H1 (cell line): ENCODE measurements at regions not wholly inside any gene's neighbourhood (a gene's known extent, or its start where the extent isn't known, plus 50 kb on each side); places are given as distances from the start of the nearest gene placed in this dataset.

Experiments
- CTCF ChIA-PET: fragments of 300-600 bp; sonication (Branson Sonifier 250); formaldehyde crosslinking; loops from one replicate; lab custom pipeline; 2021; ENCODE audit not compliant: partially characterized antibody; lab: Charles Lee
- POLR2A ChIA-PET: fragments of 300-600 bp; sonication (Branson Sonifier 250); formaldehyde crosslinking; loops from one replicate; lab custom pipeline; 2021; ENCODE audit warnings: inconsistent platforms; ENCODE audit not compliant: partially characterized antibody; lab: Charles Lee
- DNase-seq, 2 experiments: peaks; one replicate each; pipeline versions ENCODE4 v3.0.0 to v3.0.0-alpha.2; 2010 to 2022; ENCODE audit warnings: low spot score in 2 of 2, low read depth in 1 of 2, mixed read lengths in 1 of 2
- FAIRE-seq: peaks from 2 replicates; lab custom pipeline; 2011; peaks lifted over from hg19 to GRCh38; lab: Jason Lieb, UNC
- H2AFZ ChIP-seq: 2 replicates; pipeline ENCODE4 v1.8.1; 2012; ENCODE audit warnings: low read length, inconsistent platforms
- H2AK5ac ChIP-seq: 2 replicates; pipeline ENCODE4 v1.6.1; 2013; ENCODE audit warnings: low read depth, low read length
- H2BK120ac ChIP-seq: replicated peaks from 2 replicates; pipeline ENCODE3; 2013; ENCODE audit warnings: low read depth, low read length, inconsistent platforms
- H2BK12ac ChIP-seq: 2 replicates; pipeline ENCODE4 v1.6.1; 2013; ENCODE audit warnings: low read depth, low read length
- H2BK15ac ChIP-seq: 2 replicates; pipeline ENCODE4 v1.6.1; 2013; ENCODE audit warnings: low read length
- H2BK20ac ChIP-seq: 2 replicates; pipeline ENCODE4 v1.6.1; 2013; ENCODE audit warnings: low read length
- H2BK5ac ChIP-seq: 2 replicates; pipeline ENCODE4 v1.6.1; 2013; ENCODE audit warnings: low read depth, low read length
- H3K14ac ChIP-seq: 2 replicates; pipeline ENCODE4 v1.6.1; 2013; ENCODE audit warnings: inconsistent platforms; ENCODE audit not compliant: insufficient read length
- H3K18ac ChIP-seq: 2 replicates; pipeline ENCODE4 v1.6.1; 2013; ENCODE audit warnings: low read length; ENCODE audit errors: extremely low read depth
- H3K23ac ChIP-seq: 2 replicates; pipeline ENCODE4 v1.6.1; 2013; ENCODE audit warnings: inconsistent platforms; ENCODE audit not compliant: insufficient read length
- H3K23me2 ChIP-seq: 2 replicates; pipeline ENCODE4 v1.6.1; 2013; ENCODE audit warnings: low read depth, low read length
- H3K27ac ChIP-seq: 2 replicates; pipeline ENCODE4 v1.6.1; 2011; ENCODE audit warnings: low read depth, low read length, inconsistent platforms
- H3K27me3 ChIP-seq, 4 experiments: replicated peaks in 1 of 4; 1 replicate in 1 of 4; 2 replicates in 3 of 4; pipeline versions ENCODE4 v1.6.1 to v1.8.1; 2011 to 2013; ENCODE audit warnings: low read length in 3 of 4, mild to moderate bottlenecking in 3 of 4, inconsistent platforms in 2 of 4, mixed read lengths in 2 of 4, moderate library complexity in 1 of 4; ENCODE audit not compliant: control insufficient read depth in 3 of 4, insufficient read depth in 3 of 4; ENCODE audit errors: extremely low read depth in 1 of 4
- H3K36me3 ChIP-seq, 4 experiments: 2 replicates each; pipeline versions ENCODE4 v1.6.1 to v1.8.1; 2011 to 2013; ENCODE audit warnings: mild to moderate bottlenecking in 4 of 4, low read length in 3 of 4, moderate library complexity in 2 of 4, control low read depth in 1 of 4, inconsistent platforms in 1 of 4; ENCODE audit not compliant: insufficient read depth in 4 of 4, control insufficient read depth in 2 of 4
- H3K4ac ChIP-seq: replicated peaks from 2 replicates; pipeline ENCODE3; 2013; ENCODE audit warnings: low read length, low read depth, mixed read lengths, inconsistent platforms; ENCODE audit not compliant: insufficient read length
- H3K4me1 ChIP-seq, 4 experiments: replicated peaks in 1 of 4; 1 replicate in 1 of 4; 2 replicates in 3 of 4; pipeline versions ENCODE4 v1.6.1 to v1.8.1; 2011 to 2013; ENCODE audit warnings: low read length in 3 of 4, inconsistent platforms in 2 of 4, mixed read lengths in 1 of 4; ENCODE audit not compliant: insufficient read depth in 4 of 4, control insufficient read depth in 3 of 4
- H3K4me2 ChIP-seq, 2 experiments: 2 replicates each; pipeline versions ENCODE4 v1.6.1 to v1.8.1; 2011 to 2013; ENCODE audit warnings: low read depth in 2 of 2, low read length in 2 of 2, control low read depth in 1 of 2, inconsistent platforms in 1 of 2, mild to moderate bottlenecking in 1 of 2; ENCODE audit not compliant: insufficient read depth in 1 of 2
- H3K4me3 ChIP-seq, 4 experiments: fragments of 200-600, 300-600 bp in 1 of 4; sonication (generic), shearing (Covaris generic), sonication (Bioruptor Twin) in 1 of 4; 2 replicates each; pipeline versions ENCODE4 v1.5.1 to v1.8.1; 2011 to 2016; ENCODE audit warnings: low read length in 4 of 4, low read depth in 3 of 4, control low read depth in 2 of 4, inconsistent platforms in 2 of 4, mild to moderate bottlenecking in 2 of 4, mixed read lengths in 1 of 4, moderate library complexity in 1 of 4; ENCODE audit not compliant: insufficient read depth in 2 of 4; ENCODE audit errors: extremely low read depth in 1 of 4
- H3K56ac ChIP-seq: replicated peaks from 2 replicates; pipeline ENCODE3; 2013; ENCODE audit warnings: low read depth, mild to moderate bottlenecking, mixed read lengths, low read length, inconsistent platforms; ENCODE audit not compliant: insufficient read length
- H3K79me1 ChIP-seq: 2 replicates; pipeline ENCODE4 v1.6.1; 2013; ENCODE audit warnings: low read depth, low read length, control low read depth
- H3K79me2 ChIP-seq, 2 experiments: 2 replicates each; pipeline versions ENCODE4 v1.6.1 to v1.8.1; 2012 to 2013; ENCODE audit warnings: low read length in 2 of 2, mild to moderate bottlenecking in 2 of 2, inconsistent platforms in 1 of 2; ENCODE audit not compliant: insufficient read depth in 2 of 2, control insufficient read depth in 1 of 2
- H3K9ac ChIP-seq, 4 experiments: replicated peaks in 1 of 4; 1 replicate in 1 of 4; 2 replicates in 3 of 4; pipeline versions ENCODE4 v1.6.1 to v1.8.1; 2011 to 2013; ENCODE audit warnings: low read depth in 3 of 4, low read length in 3 of 4, control low read depth in 2 of 4, mild to moderate bottlenecking in 2 of 4, moderate library complexity in 2 of 4, inconsistent platforms in 1 of 4; ENCODE audit errors: extremely low read depth in 1 of 4
- H3K9me3 ChIP-seq, 2 experiments: 2 replicates each; pipeline versions ENCODE4 v1.6.1 to v1.8.1; 2012 to 2013; ENCODE audit warnings: mild to moderate bottlenecking in 2 of 2, moderate library complexity in 2 of 2, control low read depth in 1 of 2, inconsistent platforms in 1 of 2, low read depth in 1 of 2, low read length in 1 of 2, mixed read lengths in 1 of 2; ENCODE audit not compliant: insufficient read depth in 2 of 2
- H4K20me1 ChIP-seq, 2 experiments: replicated peaks in 1 of 2; 2 replicates each; pipeline versions ENCODE3 to v1.8.1; 2011 to 2013; ENCODE audit warnings: inconsistent platforms in 2 of 2, low read length in 2 of 2, mild to moderate bottlenecking in 1 of 2; ENCODE audit not compliant: insufficient read depth in 2 of 2, control insufficient read depth in 1 of 2
- H4K5ac ChIP-seq: 2 replicates; pipeline ENCODE4 v1.6.1; 2013; ENCODE audit warnings: low read length, low read depth, mixed read lengths, inconsistent platforms; ENCODE audit not compliant: insufficient read length
- H4K8ac ChIP-seq: 2 replicates; pipeline ENCODE4 v1.8.0; 2013; ENCODE audit warnings: mild to moderate bottlenecking, moderate library complexity, low read length, inconsistent platforms; ENCODE audit not compliant: insufficient read depth; ENCODE audit errors: extremely low read depth
- H4K91ac ChIP-seq: replicated peaks from 2 replicates; pipeline ENCODE3; 2013; ENCODE audit warnings: low read length, mixed read lengths, inconsistent platforms; ENCODE audit not compliant: insufficient read length
- ASH2L ChIP-seq: fragments of 200-600, 300-600 bp; sonication (generic); IDR thresholded peaks from one replicate; pipeline ENCODE4 v1.7.1; 2017; ENCODE audit warnings: low read length
- BCL11A ChIP-seq, 2 experiments: IDR thresholded peaks; one replicate each; pipeline ENCODE4 v1.6.1; 2011; ENCODE audit warnings: low read depth in 2 of 2, low read length in 2 of 2, mild to moderate bottlenecking in 2 of 2
- CHD1 ChIP-seq: IDR thresholded peaks from 2 replicates; pipeline ENCODE4 v1.6.1; 2012; ENCODE audit warnings: low read depth, low read length, improper control_type of control experiment
- CREB1 ChIP-seq: IDR thresholded peaks from 2 replicates; pipeline ENCODE4 v1.6.1; 2012; ENCODE audit warnings: inconsistent platforms
- EGR1 ChIP-seq: IDR thresholded peaks from 2 replicates; pipeline ENCODE4 v1.6.1; 2011; ENCODE audit warnings: low read depth, low read length, borderline replicate concordance
- GTF2F1 ChIP-seq: IDR thresholded peaks from 2 replicates; pipeline ENCODE4 v1.6.1; 2012; ENCODE audit warnings: low read depth, low read length, improper control_type of control experiment, borderline replicate concordance
- NANOG ChIP-seq: IDR thresholded peaks from 2 replicates; pipeline ENCODE4 v1.6.1; 2011; ENCODE audit warnings: low read length, low read depth, mild to moderate bottlenecking, inconsistent platforms; ENCODE audit not compliant: insufficient read depth, poor library complexity, severe bottlenecking
- SAP30 ChIP-seq: fragments of 300-600 bp; sonication (generic); IDR thresholded peaks from 2 replicates; pipeline ENCODE4 v1.7.1; 2012; ENCODE audit warnings: low read length, moderate library complexity, mild to moderate bottlenecking, inconsistent platforms; ENCODE audit not compliant: insufficient read depth, insufficient replicate concordance
- SP1 ChIP-seq: IDR thresholded peaks from 2 replicates; pipeline ENCODE4 v1.6.1; 2011; ENCODE audit warnings: low read depth, low read length
- TBP ChIP-seq: IDR thresholded peaks from 2 replicates; pipeline ENCODE4 v1.6.1; 2011; ENCODE audit warnings: low read depth, low read length, improper control_type of control experiment
- WGBS, 2 experiments: shearing (Covaris generic) in 1 of 2; methylation state at CpG; one replicate each; pipeline versions ENCODE4 v1.1.6 to v1.1.7; 2013 to 2015; ENCODE audit warnings: low lambda C conversion rate in 2 of 2, mixed read lengths in 2 of 2, inconsistent platforms in 1 of 2, low coverage in 1 of 2, missing lambda C conversion rate in 1 of 2; ENCODE audit not compliant: insufficient replicate concordance in 2 of 2, insufficient coverage in 1 of 2, insufficient read length in 1 of 2; ENCODE audit errors: extremely low coverage in 1 of 2, missing lambda C conversion rate in 1 of 2; 5-methylcytosine and 5-hydroxymethylcytosine counted together

GRCh38 chr4:181728305-181728966 is 514.8 kb upstream of the TENM3 start:
- no peaks in the 10 kb centered on the region for H3K79me2 ChIP-seq
- no peak overlapping the region for H3K4me2 ChIP-seq
- H3K27me3 ChIP-seq, result no peaks in the 10 kb centered on the region
- no peak overlapping the region for H2BK5ac ChIP-seq
- no peak overlapping the region for H3K56ac ChIP-seq
- FAIRE-seq (no peak), DNase-seq (no peak)
- no peak overlapping the region for H2AK5ac ChIP-seq
- no peak overlapping the region for H4K91ac ChIP-seq
- H2AFZ ChIP-seq, result no peak overlapping the region
- H2BK15ac ChIP-seq, result no peak overlapping the region
- H4K5ac ChIP-seq, result no peak overlapping the region
- no peak overlapping the region for H3K4me3 ChIP-seq
- H2BK120ac ChIP-seq, result no peak overlapping the region
- no peak overlapping the region for H3K27ac ChIP-seq
- no peaks in the 10 kb centered on the region for H3K23me2 ChIP-seq
- no peak overlapping the region for H3K18ac ChIP-seq
- no peaks in the 10 kb centered on the region; a peak in 1 of 7 replicates for H3K4me1 ChIP-seq
- no peaks in the 10 kb centered on the region for H3K79me1 ChIP-seq
- H3K36me3 ChIP-seq, result no peaks in the 10 kb centered on the region
- CTCF ChIA-PET, result no interaction called here
- no peak overlapping the region for H3K4ac ChIP-seq
- WGBS, 2 experiments, result 71% methylated on average over 5 of the region's 5 CpGs; no CpG with 5 or more reads in 1 of the 2 experiments
- H2BK12ac ChIP-seq, result no peak overlapping the region
- H2BK20ac ChIP-seq, result no peak overlapping the region
- no peak overlapping the region for H3K23ac ChIP-seq
- no peak for TF ChIP-seq SAP30
- no peak for TF ChIP-seq ASH2L
- no peak for TF ChIP-seq CHD1
- no peak for TF ChIP-seq GTF2F1
- TF ChIP-seq TBP, result no peak
- no peak for TF ChIP-seq CREB1
- no peak for TF ChIP-seq BCL11A (IDR thresholded peaks at IDR 0.05; ENCODE audit: low read depth in 2 of 2, low read length in 2 of 2)
- TF ChIP-seq NANOG, result no peak
- no peak for TF ChIP-seq EGR1
- TF ChIP-seq SP1, result no peak
- POLR2A ChIA-PET, result interaction anchor here (0.7 kb wide), 1 partner anchor 12 kb away, joined by 3 read pairs; no protein-coding TSS in a partner anchor
- H4K8ac ChIP-seq, result no peak overlapping the region
- no peak overlapping the region for H3K9ac ChIP-seq
- H3K9me3 ChIP-seq, result peaks cover 0 to 5% of the 10 kb centered on the region in 2 experiments; a peak in 1 of 4 replicates
- no peaks in the 10 kb centered on the region for H4K20me1 ChIP-seq
- no peak overlapping the region for H3K14ac ChIP-seq
